ENCODE measurements at regions not wholly inside any gene's neighbourhood (a gene's known extent, or its start where the extent isn't known, plus 50 kb on each side); places are given as distances from the start of the nearest gene placed in this dataset.

DNA sequence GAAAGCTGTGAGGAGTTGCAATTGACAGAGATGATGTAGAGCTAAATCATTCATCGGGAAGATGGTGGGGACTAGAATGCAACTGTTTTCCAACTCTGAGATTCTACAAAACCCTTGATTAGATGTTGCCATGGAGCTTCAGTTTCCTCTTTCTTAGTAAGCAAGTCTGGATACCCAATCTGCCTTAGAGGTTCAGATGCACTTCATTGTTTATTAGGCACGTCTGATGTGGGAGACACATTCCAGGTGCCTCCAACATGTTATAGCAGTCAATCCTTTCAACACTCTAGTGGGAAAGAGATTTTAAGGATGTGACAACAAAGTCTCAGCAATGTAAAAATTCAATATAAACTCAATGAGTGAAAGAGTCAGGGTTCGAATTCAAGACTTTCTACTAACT is 291.3 kb upstream of the PHYHIPL start:
- H3K27ac ChIP-seq, result no peak overlapping the region
- no peaks in the 10 kb centered on the region for H3K27me3 ChIP-seq
- H3K9me3 ChIP-seq, result peaks cover 5% of the 10 kb centered on the region
- H3K4me1 ChIP-seq, result no peaks in the 10 kb centered on the region
- no peak for DNase-seq (ENCODE audit: extremely low spot score in 2 of 2)
- no peaks in the 10 kb centered on the region for H3K36me3 ChIP-seq
- no peak overlapping the region for H3K4me3 ChIP-seq
- intact Hi-C loops (cut with DNase I), result no loop called here
- TF ChIP-seq POLR2A (IDR thresholded peaks at IDR 0.05) (no peak), CTCF (IDR thresholded peaks at IDR 0.05) (no peak), POLR2AphosphoS5 (IDR thresholded peaks at IDR 0.05; ENCODE audit: insufficient read depth in 1 of 2, low read depth in 1 of 2) (no peak)

GRCh38 chr10:58885686-58886345 is 290.6 kb upstream of the PHYHIPL start:
- no peak overlapping the region for H3K4me3 ChIP-seq
- no peaks in the 10 kb centered on the region for H3K36me3 ChIP-seq
- no peak overlapping the region for H3K27ac ChIP-seq
- no peak for DNase-seq (ENCODE audit: extremely low spot score in 2 of 2)
- no peaks in the 10 kb centered on the region for H3K27me3 ChIP-seq
- H3K9me3 ChIP-seq, result peaks cover 5% of the 10 kb centered on the region
- TF ChIP-seq POLR2AphosphoS5 (IDR thresholded peaks at IDR 0.05; ENCODE audit: insufficient read depth in 1 of 2, low read depth in 1 of 2), result no peak
- intact Hi-C loops (cut with DNase I), result no loop called here
- no peaks in the 10 kb centered on the region for H3K4me1 ChIP-seq

- TF ChIP-seq POLR2A (IDR thresholded peaks at IDR 0.05) (no peak), CTCF (IDR thresholded peaks at IDR 0.05) (no peak), POLR2AphosphoS5 (IDR thresholded peaks at IDR 0.05; ENCODE audit: insufficient read depth in 1 of 2, low read depth in 1 of 2) (no peak)
- no peaks in the 10 kb centered on the region for H3K27me3 ChIP-seq
- intact Hi-C loops (cut with DNase I), result no loop called here
- no peak overlapping the region for H3K27ac ChIP-seq
- DNase-seq (ENCODE audit: extremely low spot score in 2 of 2), result no peak
- peaks cover 4% of the 10 kb centered on the region for H3K9me3 ChIP-seq
- no peaks in the 10 kb centered on the region for H3K4me1 ChIP-seq
- H3K4me3 ChIP-seq, result no peak overlapping the region
- H3K36me3 ChIP-seq, result no peaks in the 10 kb centered on the region
Measured at GRCh38 chr10:58886406-58886805, 290.0 kb upstream of the PHYHIPL start.

DNA sequence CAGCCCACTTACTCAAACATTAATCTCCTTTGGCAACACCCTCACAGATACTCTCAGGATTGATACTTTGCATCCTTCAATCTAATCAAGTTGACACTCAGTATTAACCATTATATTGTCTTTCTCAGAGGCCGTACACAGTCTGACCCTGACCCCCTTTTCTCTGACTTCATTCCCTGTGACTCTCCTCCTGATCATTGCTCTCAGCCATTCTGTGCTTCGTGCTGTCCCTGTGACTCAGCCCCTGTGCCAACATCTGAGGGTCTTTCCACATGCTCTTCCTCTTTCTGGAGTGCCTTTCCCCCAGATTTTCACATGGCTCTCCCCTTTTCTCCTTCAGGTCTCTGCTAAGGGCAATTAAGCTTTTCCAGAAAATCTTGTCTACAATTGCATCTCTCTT is 289.0 kb upstream of the PHYHIPL start:
- H3K27ac ChIP-seq, result no peak overlapping the region
- DNase-seq (ENCODE audit: extremely low spot score in 2 of 2), result no peak
- TF ChIP-seq CTCF (IDR thresholded peaks at IDR 0.05), result no peak
- TF ChIP-seq POLR2A (IDR thresholded peaks at IDR 0.05), result no peak
- no peaks in the 10 kb centered on the region for H3K27me3 ChIP-seq
- intact Hi-C loops (cut with DNase I), result no loop called here
- H3K9me3 ChIP-seq, result no peaks in the 10 kb centered on the region
- no peaks in the 10 kb centered on the region for H3K36me3 ChIP-seq
- H3K4me3 ChIP-seq, result no peak overlapping the region
- H3K4me1 ChIP-seq, result no peaks in the 10 kb centered on the region

- no peaks in the 10 kb centered on the region for H3K27me3 ChIP-seq
- no peak for DNase-seq (ENCODE audit: extremely low spot score in 2 of 2)
- no peak overlapping the region for H3K27ac ChIP-seq
- intact Hi-C loops (cut with DNase I), result no loop called here
- H3K4me3 ChIP-seq, result no peak overlapping the region
- H3K4me1 ChIP-seq, result no peaks in the 10 kb centered on the region
- no peak for TF ChIP-seq CTCF (IDR thresholded peaks at IDR 0.05)
- no peak for TF ChIP-seq POLR2AphosphoS5 (IDR thresholded peaks at IDR 0.05; ENCODE audit: insufficient read depth in 1 of 2, low read depth in 1 of 2)
- TF ChIP-seq POLR2A (IDR thresholded peaks at IDR 0.05), result no peak
- no peaks in the 10 kb centered on the region for H3K36me3 ChIP-seq
- H3K9me3 ChIP-seq, result no peaks in the 10 kb centered on the region
Measured at GRCh38 chr10:58888957-58889356, 287.5 kb upstream of the PHYHIPL start.
